ENCODE measurements at regions not wholly inside any gene's neighbourhood (a gene's known extent, or its start where the extent isn't known, plus 50 kb on each side); places are given as distances from the start of the nearest gene placed in this dataset.

DNA sequence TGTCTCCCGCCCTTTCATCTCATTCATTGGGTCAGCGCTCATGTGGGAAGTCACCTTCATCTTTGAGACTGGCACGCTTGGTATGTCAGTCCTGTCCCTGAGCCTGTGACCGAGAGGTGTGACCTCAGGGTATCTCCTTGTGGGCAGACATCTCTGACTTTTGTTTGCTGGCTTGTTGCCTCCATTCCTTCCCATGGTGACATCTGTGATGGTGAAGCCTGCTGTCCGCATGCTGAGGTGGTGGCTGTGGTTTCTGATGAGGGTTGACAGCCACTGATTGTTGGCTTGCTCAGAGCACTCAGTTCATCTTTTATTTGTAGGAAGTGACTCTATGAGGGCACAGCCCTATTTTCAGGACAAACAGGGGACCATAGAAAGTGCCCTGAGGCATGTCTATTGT, 139.2 kb downstream of the SLC4A3 start:
- Histone ChIP-seq H3K4me1 (ENCODE audit: insufficient read depth, low read length, severe bottlenecking) (no peaks in the 10 kb centered on the region), H3K9me2 (ENCODE audit: low read depth, low read length) (no peaks in the 10 kb centered on the region), H3K36me3 (ENCODE audit: insufficient read depth, low read length) (no peaks in the 10 kb centered on the region), H3K79me2 (ENCODE audit: insufficient read depth, low read length) (no peaks in the 10 kb centered on the region), H3K27me3 (ENCODE audit: insufficient read depth, low read length) (no peaks in the 10 kb centered on the region), H3K4me2 (ENCODE audit: low read length) (no peak overlapping the region), H3K9ac (ENCODE audit: low read length) (no peak overlapping the region), H4K20me1 (ENCODE audit: insufficient read depth, low read length) (no peaks in the 10 kb centered on the region), H3K4me3 (ENCODE audit: low read depth, low read length, poor library complexity, severe bottlenecking) (no peak overlapping the region), H2AFZ (ENCODE audit: low read length) (no peak overlapping the region), H3F3A (ENCODE audit: insufficient read depth, low read length) (no peaks in the 10 kb centered on the region), H3K27ac (ENCODE audit: low read depth, low read length, poor library complexity, severe bottlenecking) (no peak overlapping the region), H3K9me3 (ENCODE audit: low read length) (no peaks in the 10 kb centered on the region)
- TF ChIP-seq CTCF (IDR thresholded peaks at IDR 0.05; ENCODE audit: low read length) = no peak
- TF ChIP-seq EZH2 (IDR thresholded peaks at IDR 0.05; ENCODE audit: borderline replicate concordance, low read length) = no peak

GRCh38 chr2:219769090-219769910, 141.9 kb downstream of the SLC4A3 start:
- Histone ChIP-seq H2AFZ (ENCODE audit: low read length) (no peak overlapping the region), H3K9me3 (ENCODE audit: low read length) (no peaks in the 10 kb centered on the region), H3K9ac (ENCODE audit: low read length) (no peak overlapping the region), H3K4me1 (ENCODE audit: insufficient read depth, low read length, severe bottlenecking) (no peaks in the 10 kb centered on the region), H3K27me3 (ENCODE audit: insufficient read depth, low read length) (no peaks in the 10 kb centered on the region), H3K4me2 (ENCODE audit: low read length) (no peak overlapping the region), H3K79me2 (ENCODE audit: insufficient read depth, low read length) (no peaks in the 10 kb centered on the region), H4K20me1 (ENCODE audit: insufficient read depth, low read length) (no peaks in the 10 kb centered on the region), H3K36me3 (ENCODE audit: insufficient read depth, low read length) (no peaks in the 10 kb centered on the region), H3K9me2 (ENCODE audit: low read depth, low read length) (no peaks in the 10 kb centered on the region), H3K27ac (ENCODE audit: low read depth, low read length, poor library complexity, severe bottlenecking) (no peak overlapping the region), H3F3A (ENCODE audit: insufficient read depth, low read length) (no peaks in the 10 kb centered on the region), H3K4me3 (ENCODE audit: low read depth, low read length, poor library complexity, severe bottlenecking) (no peak overlapping the region)
- TF ChIP-seq EZH2 (IDR thresholded peaks at IDR 0.05; ENCODE audit: borderline replicate concordance, low read length) = no peak
- no peak for TF ChIP-seq CTCF (IDR thresholded peaks at IDR 0.05; ENCODE audit: low read length)

DNA sequence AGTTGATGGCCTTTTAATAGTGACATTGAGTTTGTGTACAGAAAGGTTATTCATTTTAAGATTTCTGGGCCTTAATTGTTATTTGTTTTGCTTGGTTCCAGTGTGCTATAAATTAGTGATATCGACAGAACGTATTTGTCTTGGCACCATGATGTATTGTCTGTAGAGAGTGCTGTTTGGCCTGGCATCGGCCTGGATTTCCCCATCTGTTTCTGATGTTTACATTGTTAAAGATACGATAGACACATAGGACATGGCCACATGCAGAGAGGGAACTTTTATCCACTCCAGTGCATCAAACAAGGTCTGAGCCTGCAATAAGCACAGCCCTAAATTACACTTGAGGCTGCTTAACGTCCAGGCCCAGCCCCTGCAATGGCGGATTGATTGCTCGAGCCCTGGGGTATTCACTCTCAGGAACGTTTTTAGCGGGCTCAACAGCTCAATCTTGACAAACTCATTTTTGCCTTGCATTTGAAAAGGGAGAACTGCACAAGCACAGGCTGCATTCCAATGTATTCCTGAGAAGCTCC, 144.7 kb downstream of the SLC4A3 start:
- H3K36me3 ChIP-seq (ENCODE audit: insufficient read depth, low read length) = no peaks in the 10 kb centered on the region
- H3K27me3 ChIP-seq (ENCODE audit: insufficient read depth, low read length) = no peaks in the 10 kb centered on the region
- no peaks in the 10 kb centered on the region for H3K79me2 ChIP-seq (ENCODE audit: insufficient read depth, low read length)
- TF ChIP-seq EZH2 (IDR thresholded peaks at IDR 0.05; ENCODE audit: borderline replicate concordance, low read length) (no peak), CTCF (IDR thresholded peaks at IDR 0.05; ENCODE audit: low read length) (no peak)
- H3K4me1 ChIP-seq (ENCODE audit: insufficient read depth, low read length, severe bottlenecking) = no peaks in the 10 kb centered on the region
- H3K9ac ChIP-seq (ENCODE audit: low read length) = no peak overlapping the region
- no peaks in the 10 kb centered on the region for H4K20me1 ChIP-seq (ENCODE audit: insufficient read depth, low read length)
- no peaks in the 10 kb centered on the region for H3K9me2 ChIP-seq (ENCODE audit: low read depth, low read length)
- H3F3A ChIP-seq (ENCODE audit: insufficient read depth, low read length) = no peaks in the 10 kb centered on the region
- H3K4me3 ChIP-seq (ENCODE audit: low read depth, low read length, poor library complexity, severe bottlenecking) = no peak overlapping the region
- no peaks in the 10 kb centered on the region for H3K9me3 ChIP-seq (ENCODE audit: low read length)
- H3K4me2 ChIP-seq (ENCODE audit: low read length) = no peak overlapping the region
- H2AFZ ChIP-seq (ENCODE audit: low read length) = no peak overlapping the region
- no peak overlapping the region for H3K27ac ChIP-seq (ENCODE audit: low read depth, low read length, poor library complexity, severe bottlenecking)

Measured in OCI-LY1 (cell line).